ENCODE measurements at regions not wholly inside any gene's neighbourhood (a gene's known extent, or its start where the extent isn't known, plus 50 kb on each side); places are given as distances from the start of the nearest gene placed in this dataset.

DNA sequence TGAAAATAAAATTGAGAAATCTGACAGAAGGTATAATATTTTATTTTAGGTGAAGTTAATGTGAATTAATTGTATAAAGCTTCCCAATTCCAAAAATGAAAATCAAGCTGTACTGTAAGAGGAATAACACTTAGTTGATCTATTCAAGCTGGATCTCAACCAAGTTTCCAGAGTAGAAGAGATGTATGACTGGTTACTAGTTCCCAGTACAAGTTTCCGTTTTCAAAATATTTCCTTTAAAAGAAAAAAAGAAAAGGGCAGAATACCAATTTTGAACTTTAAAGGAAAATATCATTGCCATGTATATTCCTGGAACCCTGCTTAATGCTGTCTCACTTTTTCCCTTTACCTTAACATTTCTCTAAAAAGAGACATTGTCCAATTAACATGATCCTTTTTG, 308.5 kb downstream of the IRS1 start:
- no peak overlapping the region for H3K27ac ChIP-seq (ENCODE audit: low read depth)
- Mint-ChIP-seq H3K4me1 (peaks cover 11% of the 10 kb centered on the region; the same call in 2 of the 3 replicates), H3K9me3 (no peaks in the 10 kb centered on the region), H3K27ac (no peak overlapping the region), H3K27me3 (ENCODE audit: insufficient read depth, low read depth, poor library complexity) (no peaks in the 10 kb centered on the region), H3K4me3 (no peak overlapping the region), H3K36me3 (ENCODE audit: low read depth) (no peaks in the 10 kb centered on the region)
- H3K4me3 ChIP-seq, result no peak overlapping the region
- ATAC-seq (no peak), DNase-seq (ENCODE audit: low spot score) (no peak)
- TF ChIP-seq STAT1 (IDR thresholded peaks at IDR 0.05; ENCODE audit: unreplicated experiment) (no peak), ZNF331 (CRISPR knock-in tag; IDR thresholded peaks at IDR 0.05; ENCODE audit: low read depth) (no peak), CREB1 (CRISPR knock-in tag; IDR thresholded peaks at IDR 0.05; ENCODE audit: low read depth) (no peak)
- no peak overlapping the region for H2AFZ ChIP-seq
- H3K79me2 ChIP-seq (replicated peaks; ENCODE audit: insufficient read depth), result no peaks in the 10 kb centered on the region
- H3K4me1 ChIP-seq (ENCODE audit: insufficient read depth), result no peaks in the 10 kb centered on the region
- no peaks in the 10 kb centered on the region for H3K36me3 ChIP-seq (ENCODE audit: insufficient read depth)
- no peak overlapping the region for H3K4me2 ChIP-seq
- H3K9me2 ChIP-seq (ENCODE audit: insufficient read depth), result peaks cover 15% of the 10 kb centered on the region; the same call in 1 of the 2 replicates
- H3K27me3 ChIP-seq (ENCODE audit: insufficient read depth), result no peaks in the 10 kb centered on the region
- H3F3A ChIP-seq (replicated peaks; ENCODE audit: low read depth), result no peaks in the 10 kb centered on the region
- no peaks in the 10 kb centered on the region for H4K20me1 ChIP-seq (replicated peaks; ENCODE audit: insufficient read depth)

DNA sequence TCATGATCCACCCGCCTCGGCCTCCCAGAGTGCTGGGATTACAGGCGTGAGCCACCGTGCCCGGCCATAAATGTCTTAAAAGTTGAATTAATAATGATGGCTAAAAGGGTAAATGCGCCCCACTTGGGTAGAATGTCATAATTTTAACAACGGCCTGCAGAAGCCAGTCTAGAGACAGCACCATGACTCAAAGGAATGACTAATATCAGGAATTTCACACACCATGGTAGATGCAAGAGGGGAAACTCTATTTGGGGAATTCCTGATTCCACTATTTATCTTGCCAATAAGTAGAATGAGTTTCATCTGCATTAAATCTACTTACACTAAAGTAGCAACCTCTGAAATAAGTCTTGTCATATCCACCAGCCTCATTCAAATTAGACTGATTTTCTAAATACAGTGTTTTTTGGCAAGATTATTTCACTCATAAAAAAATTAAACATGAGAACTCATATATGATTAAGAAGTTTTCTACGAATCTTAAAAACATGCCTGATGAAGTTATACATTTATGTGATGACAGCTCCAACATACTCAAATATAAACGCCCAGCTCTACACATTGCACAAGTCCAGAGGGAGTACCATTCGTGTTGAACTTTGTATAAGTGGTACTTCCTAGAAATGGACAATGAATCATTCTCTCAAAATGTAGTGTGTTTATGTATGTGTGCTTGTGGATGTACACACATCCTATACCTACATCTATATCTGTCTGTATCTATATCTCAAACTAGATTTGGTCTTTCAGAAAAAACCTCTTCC, 309.7 kb downstream of the IRS1 start:
- Histone ChIP-seq H4K20me1 (replicated peaks; ENCODE audit: insufficient read depth) (no peaks in the 10 kb centered on the region), H3K4me3 (no peak overlapping the region), H2AFZ (no peak overlapping the region), H3K4me1 (ENCODE audit: insufficient read depth) (no peaks in the 10 kb centered on the region), H3K27ac (ENCODE audit: low read depth) (no peak overlapping the region), H3K4me2 (no peak overlapping the region), H3K9me2 (ENCODE audit: insufficient read depth) (peaks cover 15% of the 10 kb centered on the region; the same call in 1 of the 2 replicates), H3K36me3 (ENCODE audit: insufficient read depth) (no peaks in the 10 kb centered on the region), H3F3A (replicated peaks; ENCODE audit: low read depth) (no peaks in the 10 kb centered on the region), H3K79me2 (replicated peaks; ENCODE audit: insufficient read depth) (no peaks in the 10 kb centered on the region), H3K27me3 (ENCODE audit: insufficient read depth) (no peaks in the 10 kb centered on the region)
- DNase-seq (ENCODE audit: low spot score) (no peak), ATAC-seq (no peak)
- Mint-ChIP-seq H3K27ac (no peak overlapping the region), H3K27me3 (ENCODE audit: insufficient read depth, low read depth, poor library complexity) (no peaks in the 10 kb centered on the region), H3K4me1 (peaks cover 11% of the 10 kb centered on the region; the same call in 2 of the 3 replicates), H3K36me3 (ENCODE audit: low read depth) (no peaks in the 10 kb centered on the region), H3K9me3 (no peaks in the 10 kb centered on the region), H3K4me3 (no peak overlapping the region)
- no peak for TF ChIP-seq EZH2 (IDR thresholded peaks at IDR 0.05; ENCODE audit: low read depth, unreplicated experiment)
- TF ChIP-seq, protein P1, sequence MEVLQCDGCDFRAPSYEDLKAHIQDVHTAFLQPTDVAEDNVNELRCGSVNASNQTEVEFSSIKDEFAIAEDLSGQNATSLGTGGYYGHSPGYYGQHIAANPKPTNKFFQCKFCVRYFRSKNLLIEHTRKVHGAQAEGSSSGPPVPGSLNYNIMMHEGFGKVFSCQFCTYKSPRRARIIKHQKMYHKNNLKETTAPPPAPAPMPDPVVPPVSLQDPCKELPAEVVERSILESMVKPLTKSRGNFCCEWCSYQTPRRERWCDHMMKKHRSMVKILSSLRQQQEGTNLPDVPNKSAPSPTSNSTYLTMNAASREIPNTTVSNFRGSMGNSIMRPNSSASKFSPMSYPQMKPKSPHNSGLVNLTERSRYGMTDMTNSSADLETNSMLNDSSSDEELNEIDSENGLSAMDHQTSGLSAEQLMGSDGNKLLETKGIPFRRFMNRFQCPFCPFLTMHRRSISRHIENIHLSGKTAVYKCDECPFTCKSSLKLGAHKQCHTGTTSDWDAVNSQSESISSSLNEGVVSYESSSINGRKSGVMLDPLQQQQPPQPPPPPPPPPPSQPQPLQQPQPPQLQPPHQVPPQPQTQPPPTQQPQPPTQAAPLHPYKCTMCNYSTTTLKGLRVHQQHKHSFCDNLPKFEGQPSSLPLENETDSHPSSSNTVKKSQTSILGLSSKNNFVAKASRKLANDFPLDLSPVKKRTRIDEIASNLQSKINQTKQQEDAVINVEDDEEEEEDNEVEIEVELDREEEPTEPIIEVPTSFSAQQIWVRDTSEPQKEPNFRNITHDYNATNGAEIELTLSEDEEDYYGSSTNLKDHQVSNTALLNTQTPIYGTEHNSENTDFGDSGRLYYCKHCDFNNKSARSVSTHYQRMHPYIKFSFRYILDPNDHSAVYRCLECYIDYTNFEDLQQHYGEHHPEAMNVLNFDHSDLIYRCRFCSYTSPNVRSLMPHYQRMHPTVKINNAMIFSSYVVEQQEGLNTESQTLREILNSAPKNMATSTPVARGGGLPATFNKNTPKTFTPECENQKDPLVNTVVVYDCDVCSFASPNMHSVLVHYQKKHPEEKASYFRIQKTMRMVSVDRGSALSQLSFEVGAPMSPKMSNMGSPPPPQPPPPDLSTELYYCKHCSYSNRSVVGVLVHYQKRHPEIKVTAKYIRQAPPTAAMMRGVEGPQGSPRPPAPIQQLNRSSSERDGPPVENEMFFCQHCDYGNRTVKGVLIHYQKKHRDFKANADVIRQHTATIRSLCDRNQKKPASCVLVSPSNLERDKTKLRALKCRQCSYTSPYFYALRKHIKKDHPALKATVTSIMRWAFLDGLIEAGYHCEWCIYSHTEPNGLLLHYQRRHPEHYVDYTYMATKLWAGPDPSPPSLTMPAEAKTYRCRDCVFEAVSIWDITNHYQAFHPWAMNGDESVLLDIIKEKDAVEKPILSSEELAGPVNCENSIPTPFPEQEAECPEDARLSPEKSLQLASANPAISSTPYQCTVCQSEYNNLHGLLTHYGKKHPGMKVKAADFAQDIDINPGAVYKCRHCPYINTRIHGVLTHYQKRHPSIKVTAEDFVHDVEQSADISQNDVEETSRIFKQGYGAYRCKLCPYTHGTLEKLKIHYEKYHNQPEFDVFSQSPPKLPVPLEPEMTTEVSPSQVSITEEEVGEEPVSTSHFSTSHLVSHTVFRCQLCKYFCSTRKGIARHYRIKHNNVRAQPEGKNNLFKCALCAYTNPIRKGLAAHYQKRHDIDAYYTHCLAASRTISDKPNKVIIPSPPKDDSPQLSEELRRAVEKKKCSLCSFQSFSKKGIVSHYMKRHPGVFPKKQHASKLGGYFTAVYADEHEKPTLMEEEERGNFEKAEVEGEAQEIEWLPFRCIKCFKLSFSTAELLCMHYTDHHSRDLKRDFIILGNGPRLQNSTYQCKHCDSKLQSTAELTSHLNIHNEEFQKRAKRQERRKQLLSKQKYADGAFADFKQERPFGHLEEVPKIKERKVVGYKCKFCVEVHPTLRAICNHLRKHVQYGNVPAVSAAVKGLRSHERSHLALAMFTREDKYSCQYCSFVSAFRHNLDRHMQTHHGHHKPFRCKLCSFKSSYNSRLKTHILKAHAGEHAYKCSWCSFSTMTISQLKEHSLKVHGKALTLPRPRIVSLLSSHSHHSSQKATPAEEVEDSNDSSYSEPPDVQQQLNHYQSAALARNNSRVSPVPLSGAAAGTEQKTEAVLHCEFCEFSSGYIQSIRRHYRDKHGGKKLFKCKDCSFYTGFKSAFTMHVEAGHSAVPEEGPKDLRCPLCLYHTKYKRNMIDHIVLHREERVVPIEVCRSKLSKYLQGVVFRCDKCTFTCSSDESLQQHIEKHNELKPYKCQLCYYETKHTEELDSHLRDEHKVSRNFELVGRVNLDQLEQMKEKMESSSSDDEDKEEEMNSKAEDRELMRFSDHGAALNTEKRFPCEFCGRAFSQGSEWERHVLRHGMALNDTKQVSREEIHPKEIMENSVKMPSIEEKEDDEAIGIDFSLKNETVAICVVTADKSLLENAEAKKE (CRISPR knock-in tag; IDR thresholded peaks at IDR 0.05), result no peak
- TF ChIP-seq ZNF114 (CRISPR knock-in tag; IDR thresholded peaks at IDR 0.05), result no peak
- TF ChIP-seq, protein P2, sequence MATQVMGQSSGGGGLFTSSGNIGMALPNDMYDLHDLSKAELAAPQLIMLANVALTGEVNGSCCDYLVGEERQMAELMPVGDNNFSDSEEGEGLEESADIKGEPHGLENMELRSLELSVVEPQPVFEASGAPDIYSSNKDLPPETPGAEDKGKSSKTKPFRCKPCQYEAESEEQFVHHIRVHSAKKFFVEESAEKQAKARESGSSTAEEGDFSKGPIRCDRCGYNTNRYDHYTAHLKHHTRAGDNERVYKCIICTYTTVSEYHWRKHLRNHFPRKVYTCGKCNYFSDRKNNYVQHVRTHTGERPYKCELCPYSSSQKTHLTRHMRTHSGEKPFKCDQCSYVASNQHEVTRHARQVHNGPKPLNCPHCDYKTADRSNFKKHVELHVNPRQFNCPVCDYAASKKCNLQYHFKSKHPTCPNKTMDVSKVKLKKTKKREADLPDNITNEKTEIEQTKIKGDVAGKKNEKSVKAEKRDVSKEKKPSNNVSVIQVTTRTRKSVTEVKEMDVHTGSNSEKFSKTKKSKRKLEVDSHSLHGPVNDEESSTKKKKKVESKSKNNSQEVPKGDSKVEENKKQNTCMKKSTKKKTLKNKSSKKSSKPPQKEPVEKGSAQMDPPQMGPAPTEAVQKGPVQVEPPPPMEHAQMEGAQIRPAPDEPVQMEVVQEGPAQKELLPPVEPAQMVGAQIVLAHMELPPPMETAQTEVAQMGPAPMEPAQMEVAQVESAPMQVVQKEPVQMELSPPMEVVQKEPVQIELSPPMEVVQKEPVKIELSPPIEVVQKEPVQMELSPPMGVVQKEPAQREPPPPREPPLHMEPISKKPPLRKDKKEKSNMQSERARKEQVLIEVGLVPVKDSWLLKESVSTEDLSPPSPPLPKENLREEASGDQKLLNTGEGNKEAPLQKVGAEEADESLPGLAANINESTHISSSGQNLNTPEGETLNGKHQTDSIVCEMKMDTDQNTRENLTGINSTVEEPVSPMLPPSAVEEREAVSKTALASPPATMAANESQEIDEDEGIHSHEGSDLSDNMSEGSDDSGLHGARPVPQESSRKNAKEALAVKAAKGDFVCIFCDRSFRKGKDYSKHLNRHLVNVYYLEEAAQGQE (IDR thresholded peaks at IDR 0.05; ENCODE audit: unreplicated experiment), result no peak
- TF ChIP-seq, protein P3, sequence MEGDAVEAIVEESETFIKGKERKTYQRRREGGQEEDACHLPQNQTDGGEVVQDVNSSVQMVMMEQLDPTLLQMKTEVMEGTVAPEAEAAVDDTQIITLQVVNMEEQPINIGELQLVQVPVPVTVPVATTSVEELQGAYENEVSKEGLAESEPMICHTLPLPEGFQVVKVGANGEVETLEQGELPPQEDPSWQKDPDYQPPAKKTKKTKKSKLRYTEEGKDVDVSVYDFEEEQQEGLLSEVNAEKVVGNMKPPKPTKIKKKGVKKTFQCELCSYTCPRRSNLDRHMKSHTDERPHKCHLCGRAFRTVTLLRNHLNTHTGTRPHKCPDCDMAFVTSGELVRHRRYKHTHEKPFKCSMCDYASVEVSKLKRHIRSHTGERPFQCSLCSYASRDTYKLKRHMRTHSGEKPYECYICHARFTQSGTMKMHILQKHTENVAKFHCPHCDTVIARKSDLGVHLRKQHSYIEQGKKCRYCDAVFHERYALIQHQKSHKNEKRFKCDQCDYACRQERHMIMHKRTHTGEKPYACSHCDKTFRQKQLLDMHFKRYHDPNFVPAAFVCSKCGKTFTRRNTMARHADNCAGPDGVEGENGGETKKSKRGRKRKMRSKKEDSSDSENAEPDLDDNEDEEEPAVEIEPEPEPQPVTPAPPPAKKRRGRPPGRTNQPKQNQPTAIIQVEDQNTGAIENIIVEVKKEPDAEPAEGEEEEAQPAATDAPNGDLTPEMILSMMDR (conservative IDR thresholded peaks at IDR 0.05; ENCODE audit: low read depth in 2 of 2), result no peak
- TF ChIP-seq EZH2phosphoT487 (IDR thresholded peaks at IDR 0.05; ENCODE audit: unreplicated experiment), result no peak
- TF ChIP-seq POLR2AphosphoS5 (IDR thresholded peaks at IDR 0.05; ENCODE audit: low read depth), result no peak
